HG03108 (cell line): ENCODE measurements at regions not wholly inside any gene's neighbourhood (a gene's known extent, or its start where the extent isn't known, plus 50 kb on each side); places are given as distances from the start of the nearest gene placed in this dataset.

Source experiments
- ATAC-seq: cut with Tn5 transposase; IDR thresholded peaks from one replicate; pipeline ENCODE4 v1.9.1; 2021; ENCODE audit warnings: moderate library complexity; ENCODE audit not compliant: unreplicated experiment

- no peak for ATAC-seq
These were observed 316.8 kb upstream of the CHRM2 start for GRCh38 chr7:136551618-136552017.

GRCh38 chr7:136549756-136550155 lies 318.7 kb upstream of the CHRM2 start:
- no peak for ATAC-seq

GRCh38 chr7:136533732-136534131 lies 334.7 kb upstream of the CHRM2 start:
- ATAC-seq, result no peak

GRCh38 chr7:136530831-136531230 lies 337.6 kb upstream of the CHRM2 start:
- no peak for ATAC-seq

GRCh38 chr7:136528329-136528728 lies 340.1 kb upstream of the CHRM2 start:
- no peak for ATAC-seq

- no peak for ATAC-seq
These were observed 340.9 kb upstream of the CHRM2 start for GRCh38 chr7:136527554-136527953.

- no peak for ATAC-seq
These were observed 341.9 kb upstream of the CHRM2 start for GRCh38 chr7:136526408-136527105.

GRCh38 chr7:136523571-136523970 lies 344.9 kb upstream of the CHRM2 start:
- ATAC-seq, result no peak

- ATAC-seq, result no peak
These were observed 350.5 kb upstream of the CHRM2 start for GRCh38 chr7:136517971-136518370.

GRCh38 chr7:136514776-136515175 lies 353.7 kb upstream of the CHRM2 start:
- no peak for ATAC-seq

GRCh38 chr7:136513744-136514143 lies 354.7 kb upstream of the CHRM2 start:
- ATAC-seq, result no peak

- ATAC-seq, result no peak
These were observed 359.0 kb upstream of the CHRM2 start for GRCh38 chr7:136509466-136509865.

- no peak for ATAC-seq
These were observed 366.3 kb upstream of the CHRM2 start for GRCh38 chr7:136502162-136502561.

- no peak for ATAC-seq
These were observed 367.3 kb upstream of the CHRM2 start for GRCh38 chr7:136501151-136501550.

- ATAC-seq, result no peak
These were observed 371.9 kb upstream of the CHRM2 start for GRCh38 chr7:136496551-136496950.

- no peak for ATAC-seq
These were observed 373.4 kb upstream of the CHRM2 start for GRCh38 chr7:136495081-136495480.

GRCh38 chr7:136492366-136492765 lies 376.1 kb upstream of the CHRM2 start:
- ATAC-seq, result no peak

GRCh38 chr7:136489808-136490207 lies 378.6 kb upstream of the CHRM2 start:
- no peak for ATAC-seq

- no peak for ATAC-seq
These were observed 387.6 kb upstream of the CHRM2 start for GRCh38 chr7:136480901-136481300.

GRCh38 chr7:136479922-136480321 lies 388.5 kb upstream of the CHRM2 start:
- ATAC-seq, result no peak

- no peak for ATAC-seq
These were observed 398.3 kb upstream of the CHRM2 start for GRCh38 chr7:136470179-136470578.

- ATAC-seq, result no peak
These were observed 415.5 kb upstream of the CHRM2 start for GRCh38 chr7:136452949-136453348.

GRCh38 chr7:136446751-136447150 lies 421.7 kb upstream of the CHRM2 start:
- ATAC-seq, result no peak
